ENCODE measurements at regions not wholly inside any gene's neighbourhood (a gene's known extent, or its start where the extent isn't known, plus 50 kb on each side); places are given as distances from the start of the nearest gene placed in this dataset.

- H3K4me3 ChIP-seq (ENCODE audit: low read depth, low read length): no peak overlapping the region
- no peaks in the 10 kb centered on the region for H3K36me3 ChIP-seq (ENCODE audit: control insufficient read depth, insufficient read depth, low read length)
- DNase-seq (ENCODE audit: low read depth): no peak
- H3K27me3 ChIP-seq (ENCODE audit: control insufficient read depth, insufficient read depth, low read length): no peaks in the 10 kb centered on the region
- TF ChIP-seq CTCF (IDR thresholded peaks at IDR 0.05; ENCODE audit: insufficient read depth, low read length, poor library complexity, severe bottlenecking): no peak
Measured at GRCh38 chr4:165774326-165774725, 98.7 kb upstream of the TLL1 start.

GRCh38 chr4:165779950-165780670 is 92.9 kb upstream of the TLL1 start:
- no peaks in the 10 kb centered on the region for H3K27me3 ChIP-seq (ENCODE audit: control insufficient read depth, insufficient read depth, low read length)
- no peak for TF ChIP-seq CTCF (IDR thresholded peaks at IDR 0.05; ENCODE audit: insufficient read depth, low read length, poor library complexity, severe bottlenecking)
- no peaks in the 10 kb centered on the region for H3K36me3 ChIP-seq (ENCODE audit: control insufficient read depth, insufficient read depth, low read length)
- DNase-seq (ENCODE audit: low read depth): no peak
- H3K4me3 ChIP-seq (ENCODE audit: low read depth, low read length): no peak overlapping the region

GRCh38 chr4:165780735-165781134 is 92.3 kb upstream of the TLL1 start:
- H3K4me3 ChIP-seq (ENCODE audit: low read depth, low read length): no peak overlapping the region
- H3K36me3 ChIP-seq (ENCODE audit: control insufficient read depth, insufficient read depth, low read length): no peaks in the 10 kb centered on the region
- DNase-seq (ENCODE audit: low read depth): no peak
- TF ChIP-seq CTCF (IDR thresholded peaks at IDR 0.05; ENCODE audit: insufficient read depth, low read length, poor library complexity, severe bottlenecking): no peak
- no peaks in the 10 kb centered on the region for H3K27me3 ChIP-seq (ENCODE audit: control insufficient read depth, insufficient read depth, low read length)

- TF ChIP-seq CTCF (IDR thresholded peaks at IDR 0.05; ENCODE audit: insufficient read depth, low read length, poor library complexity, severe bottlenecking): no peak
- no peaks in the 10 kb centered on the region for H3K27me3 ChIP-seq (ENCODE audit: control insufficient read depth, insufficient read depth, low read length)
- H3K4me3 ChIP-seq (ENCODE audit: low read depth, low read length): no peak overlapping the region
- no peaks in the 10 kb centered on the region for H3K36me3 ChIP-seq (ENCODE audit: control insufficient read depth, insufficient read depth, low read length)
- DNase-seq (ENCODE audit: low read depth): no peak
Measured at GRCh38 chr4:165782623-165783022, 90.4 kb upstream of the TLL1 start.

GRCh38 chr4:165783626-165784025 is 89.4 kb upstream of the TLL1 start:
- H3K27me3 ChIP-seq (ENCODE audit: control insufficient read depth, insufficient read depth, low read length): no peaks in the 10 kb centered on the region
- H3K36me3 ChIP-seq (ENCODE audit: control insufficient read depth, insufficient read depth, low read length): no peaks in the 10 kb centered on the region
- no peak overlapping the region for H3K4me3 ChIP-seq (ENCODE audit: low read depth, low read length)
- no peak for TF ChIP-seq CTCF (IDR thresholded peaks at IDR 0.05; ENCODE audit: insufficient read depth, low read length, poor library complexity, severe bottlenecking)
- DNase-seq (ENCODE audit: low read depth): no peak

- TF ChIP-seq CTCF (IDR thresholded peaks at IDR 0.05; ENCODE audit: insufficient read depth, low read length, poor library complexity, severe bottlenecking): no peak
Measured at GRCh38 chr4:165784672-165785071, 88.4 kb upstream of the TLL1 start.

More at GRCh38 chr4:165784672-165785071, 88.4 kb upstream of the TLL1 start:
- Histone ChIP-seq H3K27me3 (ENCODE audit: control insufficient read depth, insufficient read depth, low read length) (no peaks in the 10 kb centered on the region), H3K36me3 (ENCODE audit: control insufficient read depth, insufficient read depth, low read length) (no peaks in the 10 kb centered on the region), H3K4me3 (ENCODE audit: low read depth, low read length) (no peak overlapping the region)
- DNase-seq (ENCODE audit: low read depth): no peak
